A549 (cell line): ENCODE measurements at regions not wholly inside any gene's neighbourhood (a gene's known extent, or its start where the extent isn't known, plus 50 kb on each side); places are given as distances from the start of the nearest gene placed in this dataset.

Experiments used
- CBX2 ChIP-seq: fragments of 200-600 bp; sonication (generic); IDR thresholded peaks from 2 replicates; pipeline ENCODE4 v1.6.1; 2016; ENCODE audit warnings: low read depth, mild to moderate bottlenecking, borderline replicate concordance
- CBX8 ChIP-seq: fragments of 200-600 bp; sonication (generic); IDR thresholded peaks from 2 replicates; pipeline ENCODE4 v1.6.1; 2016
- JUN ChIP-seq, 2 experiments: fragments of >200 bp; sonication (Bioruptor Twin); formaldehyde crosslinking; IDR thresholded peaks; 2 replicates in 1 of 2; 3 replicates in 1 of 2; pipeline ENCODE4 v1.6.1; 2016 to 2017
- JUNB ChIP-seq: fragments of >200 bp; sonication (Bioruptor Twin); formaldehyde crosslinking; IDR thresholded peaks from 2 replicates; pipeline ENCODE4 v1.6.1; 2016
- KDM1A ChIP-seq: fragments of 200-600 bp; sonication (generic); IDR thresholded peaks from 2 replicates; pipeline ENCODE4 v1.6.1; 2016; ENCODE audit warnings: low read depth, mild to moderate bottlenecking
- PHF8 ChIP-seq: fragments of 200-600 bp; sonication (generic); IDR thresholded peaks from 2 replicates; pipeline ENCODE4 v1.6.1; 2016; ENCODE audit warnings: low read depth, mild to moderate bottlenecking, antibody characterized with exemption, moderate library complexity, borderline replicate concordance
- POLR2A ChIP-seq: IDR thresholded peaks from 2 replicates; pipeline ENCODE4 v1.6.1; 2012; ENCODE audit warnings: mild to moderate bottlenecking, low read length
- POLR2AphosphoS2 ChIP-seq: conservative IDR thresholded peaks from 2 replicates; pipeline ENCODE4 v1.6.1; 2012; ENCODE audit warnings: low read length, improper control_type of control experiment, inconsistent platforms
- SMC3 ChIP-seq: fragments of >200 bp; sonication (Bioruptor Twin); formaldehyde crosslinking; IDR thresholded peaks from 3 replicates; pipeline ENCODE4 v1.6.1; 2018; ENCODE audit warnings: inconsistent platforms
- TF ChIP-seq, protein P1 (sequence below): fragments of >200 bp; sonication (Bioruptor Twin); formaldehyde crosslinking; IDR thresholded peaks from 3 replicates; pipeline ENCODE4 v1.5.1; 2016
- TF ChIP-seq, protein P2 (sequence below): IDR thresholded peaks from 2 replicates; pipeline ENCODE4 v1.6.1; 2012
- TF ChIP-seq, protein P3 (sequence below): fragments of >200 bp; sonication (Bioruptor Twin); formaldehyde crosslinking; IDR thresholded peaks from 3 replicates; pipeline ENCODE4 v1.6.1; 2016

DNA sequence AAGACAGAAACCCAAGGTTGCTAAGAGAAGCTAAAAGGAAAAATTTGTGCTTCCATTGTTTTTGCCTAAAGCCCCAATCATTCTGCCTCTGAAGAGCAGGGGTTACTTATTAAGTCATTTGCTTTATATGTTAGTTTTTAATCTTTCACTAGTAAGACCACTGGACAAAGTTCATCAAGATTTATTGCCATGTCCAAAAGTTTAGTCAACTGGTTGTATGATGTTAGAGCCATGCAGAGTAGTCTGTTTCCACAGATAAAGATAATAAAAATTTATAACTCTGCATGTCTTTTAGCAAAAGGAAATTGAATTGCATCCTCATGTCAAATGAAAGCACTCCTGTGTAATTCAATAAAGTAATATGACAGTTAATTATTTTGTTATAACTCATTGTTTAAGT is 75.8 kb upstream of the PRKG2 start:
- TF ChIP-seq, protein P1, sequence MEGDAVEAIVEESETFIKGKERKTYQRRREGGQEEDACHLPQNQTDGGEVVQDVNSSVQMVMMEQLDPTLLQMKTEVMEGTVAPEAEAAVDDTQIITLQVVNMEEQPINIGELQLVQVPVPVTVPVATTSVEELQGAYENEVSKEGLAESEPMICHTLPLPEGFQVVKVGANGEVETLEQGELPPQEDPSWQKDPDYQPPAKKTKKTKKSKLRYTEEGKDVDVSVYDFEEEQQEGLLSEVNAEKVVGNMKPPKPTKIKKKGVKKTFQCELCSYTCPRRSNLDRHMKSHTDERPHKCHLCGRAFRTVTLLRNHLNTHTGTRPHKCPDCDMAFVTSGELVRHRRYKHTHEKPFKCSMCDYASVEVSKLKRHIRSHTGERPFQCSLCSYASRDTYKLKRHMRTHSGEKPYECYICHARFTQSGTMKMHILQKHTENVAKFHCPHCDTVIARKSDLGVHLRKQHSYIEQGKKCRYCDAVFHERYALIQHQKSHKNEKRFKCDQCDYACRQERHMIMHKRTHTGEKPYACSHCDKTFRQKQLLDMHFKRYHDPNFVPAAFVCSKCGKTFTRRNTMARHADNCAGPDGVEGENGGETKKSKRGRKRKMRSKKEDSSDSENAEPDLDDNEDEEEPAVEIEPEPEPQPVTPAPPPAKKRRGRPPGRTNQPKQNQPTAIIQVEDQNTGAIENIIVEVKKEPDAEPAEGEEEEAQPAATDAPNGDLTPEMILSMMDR: no peak
- no peak for TF ChIP-seq CBX8
- TF ChIP-seq CBX2: no peak
- TF ChIP-seq SMC3: no peak
- no peak for TF ChIP-seq POLR2A
- TF ChIP-seq KDM1A: no peak
- TF ChIP-seq, protein P2, sequence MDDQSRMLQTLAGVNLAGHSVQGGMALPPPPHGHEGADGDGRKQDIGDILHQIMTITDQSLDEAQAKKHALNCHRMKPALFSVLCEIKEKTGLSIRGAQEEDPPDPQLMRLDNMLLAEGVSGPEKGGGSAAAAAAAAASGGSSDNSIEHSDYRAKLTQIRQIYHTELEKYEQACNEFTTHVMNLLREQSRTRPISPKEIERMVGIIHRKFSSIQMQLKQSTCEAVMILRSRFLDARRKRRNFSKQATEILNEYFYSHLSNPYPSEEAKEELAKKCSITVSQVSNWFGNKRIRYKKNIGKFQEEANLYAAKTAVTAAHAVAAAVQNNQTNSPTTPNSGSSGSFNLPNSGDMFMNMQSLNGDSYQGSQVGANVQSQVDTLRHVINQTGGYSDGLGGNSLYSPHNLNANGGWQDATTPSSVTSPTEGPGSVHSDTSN: no peak
- no peak for TF ChIP-seq JUNB
- TF ChIP-seq PHF8: no peak
- TF ChIP-seq JUN (IDR thresholded peaks at IDR 0.05): no peak
- TF ChIP-seq, protein P3, sequence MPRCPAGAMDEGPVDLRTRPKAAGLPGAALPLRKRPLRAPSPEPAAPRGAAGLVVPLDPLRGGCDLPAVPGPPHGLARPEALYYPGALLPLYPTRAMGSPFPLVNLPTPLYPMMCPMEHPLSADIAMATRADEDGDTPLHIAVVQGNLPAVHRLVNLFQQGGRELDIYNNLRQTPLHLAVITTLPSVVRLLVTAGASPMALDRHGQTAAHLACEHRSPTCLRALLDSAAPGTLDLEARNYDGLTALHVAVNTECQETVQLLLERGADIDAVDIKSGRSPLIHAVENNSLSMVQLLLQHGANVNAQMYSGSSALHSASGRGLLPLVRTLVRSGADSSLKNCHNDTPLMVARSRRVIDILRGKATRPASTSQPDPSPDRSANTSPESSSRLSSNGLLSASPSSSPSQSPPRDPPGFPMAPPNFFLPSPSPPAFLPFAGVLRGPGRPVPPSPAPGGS: no peak
- TF ChIP-seq POLR2AphosphoS2: no peak
